Activated CD8-positive, alpha-beta memory T cell treated with anti-CD3 and anti-CD28 coated beads for 4 hours (primary cell): ENCODE measurements at regions not wholly inside any gene's neighbourhood (a gene's known extent, or its start where the extent isn't known, plus 50 kb on each side); places are given as distances from the start of the nearest gene placed in this dataset.

Source experiments
- DNase-seq, 2 donors: peaks; one replicate each; pipeline ENCODE4 v3.0.0-alpha.2; 2020; ENCODE audit warnings: low read depth in 2 of 2

GRCh38 chr22:46078241-46079092 is 71.9 kb upstream of the PPARA start:
- no peak for DNase-seq

- DNase-seq, result no peak
Measured at GRCh38 chr22:46079093-46079860, 71.0 kb upstream of the PPARA start.

- DNase-seq, result no peak
Measured at GRCh38 chr22:46079861-46080821, 70.2 kb upstream of the PPARA start.

DNA sequence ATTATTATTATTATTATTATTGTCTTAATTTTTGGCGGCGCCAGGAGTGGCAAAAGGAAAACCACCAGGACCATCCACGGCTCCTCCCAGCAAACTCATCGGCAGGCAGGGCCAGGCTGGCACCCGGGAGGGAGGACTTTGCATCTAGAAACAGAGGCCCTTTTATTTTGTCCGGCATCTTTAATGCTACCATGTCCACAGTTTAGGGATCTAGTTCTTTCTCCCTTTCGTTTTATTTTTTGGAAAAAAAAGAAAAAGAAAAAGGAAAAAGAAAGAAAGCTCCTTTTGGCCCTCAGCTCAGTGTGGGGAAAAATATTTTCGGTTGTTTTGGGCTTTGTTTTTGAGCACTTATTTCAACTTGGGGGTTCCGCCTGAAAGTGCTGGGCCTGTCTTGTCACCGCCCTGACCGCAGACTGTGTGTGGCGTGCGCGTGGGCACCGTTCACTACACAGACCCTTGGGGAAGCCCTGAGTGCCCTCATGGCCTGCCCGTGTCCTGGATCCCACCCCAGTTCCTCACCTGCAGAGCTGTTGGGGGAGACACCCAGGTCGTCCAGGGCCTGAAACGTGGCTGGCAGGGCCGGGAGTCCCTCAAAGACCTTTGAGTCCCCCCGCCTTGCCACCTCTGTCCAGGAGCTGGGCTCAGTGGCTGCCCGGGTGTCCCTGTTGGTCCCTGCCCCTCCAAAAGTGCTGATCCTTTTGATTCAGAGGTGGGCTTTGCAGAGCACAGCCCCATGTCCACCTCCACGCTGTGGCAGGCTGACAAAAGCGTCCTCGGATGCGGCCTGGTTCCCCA is 69.1 kb upstream of the PPARA start:
- DNase-seq, result no peak

DNA sequence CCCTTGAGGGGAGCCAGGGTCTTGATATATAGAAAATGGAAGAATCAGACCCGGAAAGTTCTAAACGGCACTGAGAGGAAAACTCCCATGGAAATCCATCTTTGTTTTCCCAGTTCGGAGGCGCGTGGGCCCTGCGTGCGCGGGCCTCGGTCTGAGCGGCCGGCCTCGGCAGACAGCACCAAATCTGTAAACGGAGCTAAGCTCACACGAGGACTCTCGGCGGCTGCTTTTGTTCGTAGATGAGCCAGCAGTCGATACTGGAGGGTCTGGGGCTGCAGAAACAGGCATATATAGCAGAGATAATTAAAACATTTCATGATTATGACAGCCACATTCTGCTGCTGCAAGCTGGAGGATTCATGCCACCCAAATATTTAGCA is 68.5 kb upstream of the PPARA start:
- no peak for DNase-seq

- DNase-seq, result no peak
Measured at GRCh38 chr22:46082633-46083032, 67.7 kb upstream of the PPARA start.

- DNase-seq, result no peak
Measured at GRCh38 chr22:46083383-46084350, 66.7 kb upstream of the PPARA start.

DNA sequence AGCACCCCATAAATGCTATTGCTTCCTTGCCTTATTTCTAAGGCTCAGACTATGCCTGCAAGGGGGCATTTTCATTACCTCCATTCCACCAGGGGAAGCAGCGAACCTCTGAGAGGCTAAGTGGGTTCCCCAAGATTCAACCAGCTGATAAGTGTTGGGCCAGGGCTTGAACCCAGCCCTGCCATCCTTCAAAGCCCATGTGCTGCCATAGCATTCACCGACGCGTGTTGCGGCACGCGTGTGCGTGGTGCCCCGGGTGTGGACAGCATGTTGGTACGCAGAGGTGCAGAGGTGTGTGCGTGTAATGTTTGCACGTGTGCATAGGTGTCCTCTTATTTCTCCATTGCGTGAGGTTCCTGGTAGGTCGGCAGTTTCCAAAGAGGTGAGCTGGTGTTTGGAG is 66.0 kb upstream of the PPARA start:
- no peak for DNase-seq

DNA sequence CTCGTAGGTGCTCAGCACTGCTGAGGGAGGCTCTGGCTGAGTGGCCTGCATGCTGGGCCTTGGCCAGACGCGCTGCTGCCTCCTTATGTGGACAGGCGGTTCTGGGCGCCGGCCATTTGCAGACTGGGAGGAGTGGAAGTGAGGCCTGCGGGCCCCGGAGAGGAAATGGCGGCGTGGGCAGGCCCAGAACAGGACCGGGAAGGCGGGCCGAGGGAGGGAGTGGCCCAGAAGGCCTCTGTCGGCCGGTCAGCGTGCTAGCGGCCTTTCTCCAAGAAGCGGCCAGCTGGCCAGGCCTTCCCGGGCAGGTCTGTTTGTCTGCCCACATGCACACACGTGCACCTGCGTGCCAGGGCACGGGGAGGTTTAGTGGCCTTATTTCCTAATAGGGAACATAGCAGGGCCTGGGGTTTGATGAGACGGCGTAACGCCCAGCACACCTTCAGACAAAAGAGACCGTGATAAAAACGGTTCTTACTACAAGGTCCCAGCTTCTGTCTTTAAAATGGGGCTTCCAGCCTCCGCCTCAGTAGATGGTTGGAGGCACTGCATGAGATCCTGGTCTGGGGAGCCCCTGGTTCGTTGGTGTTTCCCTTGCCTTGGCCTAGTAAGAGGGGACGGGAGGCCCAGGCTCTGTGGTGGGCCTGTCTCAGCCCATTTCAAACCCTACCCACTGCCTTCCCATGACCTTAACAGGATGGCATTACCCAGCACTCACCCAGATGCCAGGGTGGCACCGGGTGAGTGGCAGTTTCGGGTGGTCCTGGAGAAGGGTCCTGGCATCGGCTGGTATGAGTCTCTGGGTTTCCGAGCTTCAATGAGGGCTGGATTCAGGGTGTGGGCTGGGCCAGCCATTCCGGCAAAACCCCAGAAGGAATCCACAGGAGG is 65.1 kb upstream of the PPARA start:
- DNase-seq, result no peak

DNA sequence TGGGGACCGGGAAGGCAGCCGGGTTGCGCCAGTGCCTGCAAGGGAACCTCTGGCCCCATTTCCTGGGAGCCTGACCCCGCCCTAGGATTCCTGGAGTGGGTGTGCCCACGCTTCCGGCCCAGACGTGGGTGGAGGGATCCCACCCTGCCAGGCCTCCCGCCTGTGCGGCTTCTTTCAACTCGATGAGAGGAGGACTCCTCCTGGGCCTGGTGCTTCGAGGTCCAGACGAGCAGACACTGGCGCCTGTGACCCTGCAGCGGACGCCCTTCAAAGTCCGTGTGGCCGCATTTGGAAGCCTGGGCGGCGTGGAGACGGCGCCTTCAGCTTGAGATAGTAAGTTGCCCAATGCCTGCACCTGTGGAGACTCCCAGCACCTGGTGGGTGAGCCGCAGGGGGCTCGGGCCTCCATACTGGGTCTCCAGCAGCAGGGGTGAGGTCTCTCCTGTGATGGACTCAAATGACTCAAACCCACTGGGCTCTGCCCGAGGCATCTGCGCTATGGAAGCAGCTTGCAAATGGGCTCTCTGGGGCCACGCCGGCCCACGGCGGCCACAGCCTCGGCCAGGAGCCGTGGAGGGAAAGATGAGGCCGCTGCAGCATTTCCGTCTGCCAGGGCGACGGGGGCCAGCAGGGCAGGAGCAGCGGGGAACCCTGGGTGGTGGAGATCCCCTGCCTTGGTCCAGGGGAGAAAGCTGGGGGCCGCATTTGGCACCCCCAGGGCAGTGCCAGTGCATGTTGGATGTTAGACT is 64.3 kb upstream of the PPARA start:
- no peak for DNase-seq

- DNase-seq, result no peak
Measured at GRCh38 chr22:46086577-46087335, 63.6 kb upstream of the PPARA start.

GRCh38 chr22:46087336-46087690 is 63.0 kb upstream of the PPARA start:
- no peak for DNase-seq

GRCh38 chr22:46087816-46088277 is 62.5 kb upstream of the PPARA start:
- DNase-seq, result no peak

DNA sequence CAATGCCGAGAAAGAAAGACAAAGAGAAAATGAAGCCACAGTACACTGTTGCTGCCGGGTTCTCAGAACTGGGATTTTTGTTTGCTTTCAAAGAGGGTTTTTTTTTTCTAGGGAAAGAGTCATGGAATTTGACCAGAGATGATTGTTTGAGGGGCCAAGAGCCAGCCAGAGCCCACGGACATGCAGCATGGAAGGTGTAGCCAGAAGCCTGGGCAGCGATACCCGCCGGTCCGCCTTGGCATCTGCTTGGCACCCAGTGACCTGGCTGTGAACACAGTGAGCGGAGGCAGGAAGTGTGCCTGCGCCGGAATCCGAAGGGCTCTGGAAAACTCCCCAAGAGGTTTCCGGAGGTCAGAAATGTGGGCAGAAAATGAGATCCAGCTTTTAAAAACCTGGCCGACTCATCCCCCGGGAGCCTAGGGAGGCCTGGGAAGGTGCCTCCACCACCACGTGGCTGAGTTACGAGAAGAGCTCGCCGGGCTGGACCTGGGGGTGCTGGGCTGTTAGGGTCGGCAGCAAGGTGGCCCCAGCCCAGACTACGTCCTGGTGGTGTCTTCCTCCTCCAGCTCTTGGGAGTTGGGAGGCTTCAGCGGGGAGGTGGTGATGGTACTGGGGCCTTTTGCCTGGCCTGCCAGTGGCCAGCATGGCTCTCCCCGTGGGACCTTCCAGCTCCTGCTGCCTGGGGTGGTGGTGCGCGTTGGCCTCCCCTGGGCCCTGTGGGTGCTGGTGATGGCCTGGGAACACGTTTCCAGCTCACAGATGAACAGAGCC is 61.6 kb upstream of the PPARA start:
- DNase-seq, result no peak

DNA sequence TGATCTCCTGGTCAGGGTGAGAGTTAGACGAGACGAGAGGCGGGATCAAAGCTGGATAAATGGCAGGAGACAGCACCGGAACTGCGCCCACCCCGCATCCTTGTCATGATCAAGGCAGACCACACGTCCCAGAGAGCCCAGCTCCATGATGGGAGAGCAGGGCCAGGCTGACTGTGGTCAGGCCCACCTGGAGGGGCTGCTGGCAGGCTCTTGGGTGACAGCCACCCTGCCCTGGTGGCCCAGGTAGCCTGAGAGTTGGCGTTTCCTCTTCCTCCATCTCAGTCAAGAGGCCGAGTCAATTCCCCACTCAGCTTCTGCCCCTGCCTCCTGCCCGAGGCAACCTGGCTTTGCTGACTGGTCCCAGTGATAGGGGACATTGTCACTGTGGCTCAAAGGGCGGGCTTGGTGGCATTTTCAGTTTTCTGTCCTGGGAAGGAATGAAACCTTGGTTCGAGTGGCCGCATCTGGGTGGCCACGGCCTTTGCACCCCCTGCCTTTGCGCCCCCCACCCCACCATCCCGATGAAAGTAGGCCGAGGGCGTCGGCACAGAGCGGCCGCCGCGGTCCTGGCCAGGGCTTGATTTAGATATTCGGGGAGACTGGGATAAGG is 60.8 kb upstream of the PPARA start:
- DNase-seq, result no peak

- no peak for DNase-seq
Measured at GRCh38 chr22:46090036-46090591, 60.2 kb upstream of the PPARA start.
